HUES6 (cell line): ENCODE measurements at regions not wholly inside any gene's neighbourhood (a gene's known extent, or its start where the extent isn't known, plus 50 kb on each side); places are given as distances from the start of the nearest gene placed in this dataset.

Experiments
- H3K27ac ChIP-seq: 2 replicates; pipeline ENCODE4 v1.7.0; 2013; ENCODE audit warnings: low read depth, mild to moderate bottlenecking, low read length, inconsistent platforms
- H3K27me3 ChIP-seq: 2 replicates; pipeline ENCODE4 v1.6.1; 2013; ENCODE audit warnings: low read length; ENCODE audit not compliant: control insufficient read depth, insufficient read depth
- H3K36me3 ChIP-seq: 2 replicates; pipeline ENCODE4 v1.6.1; 2013; ENCODE audit warnings: low read length; ENCODE audit not compliant: control insufficient read depth, insufficient read depth
- H3K4me1 ChIP-seq: 2 replicates; pipeline ENCODE4 v1.6.1; 2013; ENCODE audit warnings: low read length; ENCODE audit not compliant: control insufficient read depth, insufficient read depth
- H3K4me3 ChIP-seq: 2 replicates; pipeline ENCODE4 v1.5.1; 2013; ENCODE audit warnings: low read depth, low read length
- H3K9ac ChIP-seq: one replicate; pipeline ENCODE4 v1.6.1; 2013; ENCODE audit warnings: mild to moderate bottlenecking, low read length
- H3K9me3 ChIP-seq: 2 replicates; pipeline ENCODE4 v1.6.1; 2013; ENCODE audit warnings: low read depth, low read length; ENCODE audit not compliant: control insufficient read depth, insufficient read depth

DNA sequence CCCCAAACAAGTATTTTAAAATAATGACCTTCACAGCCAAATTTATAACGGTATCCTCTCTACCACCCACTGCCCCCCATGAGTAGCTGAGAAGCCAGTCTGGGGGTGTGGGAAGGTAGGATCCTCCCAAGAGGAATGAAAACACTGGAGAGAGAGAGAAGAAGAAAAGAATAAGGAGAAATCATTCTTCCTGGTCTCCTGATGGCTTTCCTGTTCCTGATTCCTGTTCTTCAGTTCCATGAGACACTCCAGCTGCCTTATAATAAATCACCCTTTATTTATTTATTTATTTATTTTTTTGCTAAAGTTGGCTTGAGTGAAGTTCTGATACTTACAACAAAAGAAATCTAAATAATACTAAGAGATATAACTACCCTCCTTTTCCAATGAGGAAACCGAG is 56.4 kb upstream of the FAM20A start:
- Histone ChIP-seq H3K27me3 (no peaks in the 10 kb centered on the region), H3K9ac (no peak overlapping the region), H3K36me3 (no peaks in the 10 kb centered on the region), H3K4me3 (no peak overlapping the region), H3K27ac (no peak overlapping the region), H3K4me1 (peaks cover 16% of the 10 kb centered on the region), H3K9me3 (0 out of 2 replicates have a peak, but pooled peaks cover 3% of the 10 kb centered on the region)

DNA sequence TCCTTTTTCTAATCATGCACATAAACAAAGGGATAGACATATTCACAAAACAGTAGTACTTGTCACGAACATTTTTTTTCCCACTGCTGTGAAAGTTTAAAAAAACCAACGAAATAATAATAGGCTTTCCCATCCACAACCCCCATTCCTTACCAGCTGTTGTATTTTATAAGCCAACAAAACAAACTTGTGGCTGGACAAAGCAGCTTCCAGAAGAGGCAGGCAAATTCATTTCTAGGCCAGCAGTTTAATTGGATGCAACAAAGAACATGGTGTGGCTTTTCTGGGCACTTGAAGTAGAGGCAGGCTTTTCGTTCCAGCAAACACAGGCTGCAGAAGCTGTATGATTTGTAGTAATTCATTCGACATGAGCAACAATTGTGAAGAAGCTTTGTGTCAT is 56.0 kb upstream of the FAM20A start:
- H3K36me3 ChIP-seq: no peaks in the 10 kb centered on the region
- H3K9me3 ChIP-seq: 0 out of 2 replicates have a peak, but pooled peaks cover 3% of the 10 kb centered on the region
- H3K27me3 ChIP-seq: no peaks in the 10 kb centered on the region
- no peak overlapping the region for H3K4me3 ChIP-seq
- H3K4me1 ChIP-seq: peaks cover 12% of the 10 kb centered on the region
- no peak overlapping the region for H3K9ac ChIP-seq
- H3K27ac ChIP-seq: no peak overlapping the region

- Histone ChIP-seq H3K9me3 (0 out of 2 replicates have a peak, but pooled peaks cover 3% of the 10 kb centered on the region), H3K9ac (no peak overlapping the region), H3K4me1 (peaks cover 7% of the 10 kb centered on the region), H3K27me3 (no peaks in the 10 kb centered on the region), H3K36me3 (no peaks in the 10 kb centered on the region), H3K27ac (no peak overlapping the region), H3K4me3 (no peak overlapping the region)
Observed at GRCh38 chr17:68656666-68657065, 55.5 kb upstream of the FAM20A start.
